B cell (primary cell): ENCODE measurements at regions not wholly inside any gene's neighbourhood (a gene's known extent, or its start where the extent isn't known, plus 50 kb on each side); places are given as distances from the start of the nearest gene placed in this dataset.

ENCODE experiments used
- ATAC-seq: fragments of 200-7000 bp; cut with Tn5 transposase; one replicate; pipeline ENCODE4 v1.10.0; 2021; ENCODE audit warnings: low read depth, mild to moderate bottlenecking, moderate number of reproducible peaks, moderate library complexity
- CTCF ChIA-PET: fragments of 350-600 bp; sonication (Branson Sonifier 250); formaldehyde crosslinking; loops from one replicate; lab custom pipeline; 2021; ENCODE audit warnings: antibody characterized with exemption, inconsistent platforms; lab: Charles Lee
- POLR2A ChIA-PET: fragments of 350-600 bp; sonication (Branson Sonifier 250); formaldehyde crosslinking; loops from one replicate; lab custom pipeline; 2021; ENCODE audit warnings: antibody characterized with exemption; lab: Charles Lee
- DNase-seq: peaks from one replicate; pipeline ENCODE4 v3.0.0; 2013
- H2AFZ ChIP-seq: 2 replicates; pipeline ENCODE4 v1.6.1; 2012; ENCODE audit warnings: mild to moderate bottlenecking, low read depth, low read length; ENCODE audit not compliant: insufficient read depth, poor library complexity, severe bottlenecking
- H3K27ac ChIP-seq, 2 donors: 1 replicate in 1 of 2; 2 replicates in 1 of 2; pipeline ENCODE4 v1.5.1; 2012 to 2013; ENCODE audit warnings: low read length in 2 of 2, mild to moderate bottlenecking in 2 of 2, moderate library complexity in 1 of 2
- H3K27me3 ChIP-seq, 4 experiments: fragments of 200-600 bp in 1 of 4; sonication (generic) in 1 of 4; replicated peaks in 1 of 4; 1 replicate in 2 of 4; 2 replicates in 2 of 4; pipeline versions ENCODE4 v1.6.1 to v1.7.0; 2013 to 2016; ENCODE audit warnings: low read length in 3 of 4, mild to moderate bottlenecking in 2 of 4, mixed read lengths in 1 of 4, moderate library complexity in 1 of 4; ENCODE audit not compliant: insufficient read depth in 4 of 4, control insufficient read depth in 3 of 4; ENCODE audit errors: control extremely low read depth in 1 of 4
- H3K36me3 ChIP-seq, 2 experiments: replicated peaks in 1 of 2; 1 replicate in 1 of 2; 2 replicates in 1 of 2; pipeline versions ENCODE4 v1.6.1 to v1.7.1; 2013; ENCODE audit warnings: low read length in 1 of 2; ENCODE audit not compliant: insufficient read depth in 2 of 2, control insufficient read depth in 1 of 2; ENCODE audit errors: control extremely low read depth in 1 of 2, extremely low read depth in 1 of 2
- H3K4me1 ChIP-seq, 2 donors: fragments of 200-600 bp in 1 of 2; sonication (generic) in 1 of 2; 1 replicate in 1 of 2; 2 replicates in 1 of 2; pipeline versions ENCODE4 v1.5.1 to v1.6.1; 2013 to 2017; ENCODE audit warnings: low read length in 2 of 2; ENCODE audit not compliant: control insufficient read depth in 2 of 2, insufficient read depth in 2 of 2
- H3K4me2 ChIP-seq: replicated peaks from 2 replicates; pipeline ENCODE3; 2012; ENCODE audit warnings: mild to moderate bottlenecking, low read depth, low read length; ENCODE audit not compliant: poor library complexity, severe bottlenecking
- H3K4me3 ChIP-seq, 5 experiments: fragments of 200-600 bp in 1 of 5; sonication (generic) in 1 of 5; 1 replicate in 3 of 5; 2 replicates in 2 of 5; pipeline versions ENCODE4 v1.5.1 to v1.7.0; 2011 to 2016; ENCODE audit warnings: low read length in 4 of 5, mild to moderate bottlenecking in 4 of 5, low read depth in 2 of 5, control low read depth in 1 of 5, moderate library complexity in 1 of 5; ENCODE audit not compliant: insufficient read depth in 1 of 5; ENCODE audit errors: control extremely low read depth in 1 of 5, extremely low read depth in 1 of 5
- H3K79me2 ChIP-seq: fragments of 200-600 bp; sonication (generic); one replicate; pipeline ENCODE4 v1.6.0; 2016; ENCODE audit warnings: low read length; ENCODE audit not compliant: control insufficient read depth, insufficient read depth
- H3K9ac ChIP-seq: fragments of 200-600 bp; sonication (generic); 2 replicates; pipeline ENCODE4 v1.6.1; 2017; ENCODE audit warnings: mild to moderate bottlenecking, low read length, moderate library complexity
- H3K9me3 ChIP-seq, 3 donors: one replicate each; pipeline versions ENCODE4 v1.6.1 to v1.7.1; 2013; ENCODE audit warnings: low read length in 2 of 3; ENCODE audit not compliant: control insufficient read depth in 2 of 3, insufficient read depth in 1 of 3; ENCODE audit errors: control extremely low read depth in 1 of 3
- H4K20me1 ChIP-seq: 2 replicates; pipeline ENCODE4 v1.6.0; 2012; ENCODE audit warnings: mild to moderate bottlenecking, low read length; ENCODE audit not compliant: insufficient read depth, control insufficient read depth, poor library complexity, severe bottlenecking
- H3K27ac Mint-ChIP-seq: one replicate; pipeline ENCODE4 v1.8.0; 2021; ENCODE audit warnings: mixed read lengths
- H3K27me3 Mint-ChIP-seq: one replicate; pipeline ENCODE4 v1.8.0; 2021; ENCODE audit warnings: mixed read lengths
- H3K4me1 Mint-ChIP-seq: one replicate; pipeline ENCODE4 v1.8.0; 2021; ENCODE audit warnings: mixed read lengths
- H3K4me3 Mint-ChIP-seq: one replicate; pipeline ENCODE4 v1.8.0; 2021; ENCODE audit warnings: mixed read lengths
- H3K9me3 Mint-ChIP-seq: one replicate; pipeline ENCODE4 v1.8.0; 2022; ENCODE audit warnings: mixed read lengths; ENCODE audit not compliant: insufficient read depth
- CTCF ChIP-seq: fragments of 200-600 bp; IDR thresholded peaks from one replicate; pipeline ENCODE4 v1.8.0; 2022; ENCODE audit warnings: antibody characterized with exemption, mild to moderate bottlenecking
- EZH2 ChIP-seq: IDR thresholded peaks from 2 replicates; pipeline ENCODE4 v1.6.1; 2012; ENCODE audit warnings: borderline replicate concordance, low read depth, mild to moderate bottlenecking, moderate library complexity, low read length; ENCODE audit not compliant: insufficient read depth, poor library complexity, severe bottlenecking
- WGBS: methylation state at CpG from one replicate; pipeline ENCODE4 v1.1.5; 2013; ENCODE audit warnings: missing lambda C conversion rate; ENCODE audit not compliant: insufficient coverage; 5-methylcytosine and 5-hydroxymethylcytosine counted together
- intact Hi-C: fragments of 100-400 bp; cut with micrococcal nuclease; formaldehyde crosslinking; loops from one replicate; pipeline ENCODE4 v1.10.0; 2022

- H3K4me3 ChIP-seq: no peak overlapping the region
- no peaks in the 10 kb centered on the region for H3K9me3 ChIP-seq
- Mint-ChIP-seq H3K4me3 (no peak overlapping the region), H3K27me3 (no peaks in the 10 kb centered on the region), H3K27ac (no peak overlapping the region), H3K4me1 (no peaks in the 10 kb centered on the region), H3K9me3 (no peaks in the 10 kb centered on the region)
- ChIA-PET CTCF (interaction anchor here (1.1 kb wide), 1 partner anchor 13 kb away, joined by 3 read pairs; no protein-coding TSS in a partner anchor), POLR2A (no interaction called here)
- no peaks in the 10 kb centered on the region for H3K79me2 ChIP-seq
- DNase-seq: no peak
- intact Hi-C loops: no loop called here
- no peak overlapping the region for H2AFZ ChIP-seq
- H3K27ac ChIP-seq: no peak overlapping the region
- ATAC-seq: no peak
- no peaks in the 10 kb centered on the region for H3K4me1 ChIP-seq
- TF ChIP-seq EZH2 (no peak), CTCF (no peak)
- no peaks in the 10 kb centered on the region for H4K20me1 ChIP-seq
- no peak overlapping the region for H3K9ac ChIP-seq
- H3K27me3 ChIP-seq: no peaks in the 10 kb centered on the region
- WGBS: 49% methylated on average over 2 of the region's 5 CpGs
- no peak overlapping the region for H3K4me2 ChIP-seq
- H3K36me3 ChIP-seq: no peaks in the 10 kb centered on the region
These were observed 525.1 kb upstream of the GOLIM4 start for GRCh38 chr3:168620854-168621253.

- H3K36me3 ChIP-seq: no peaks in the 10 kb centered on the region
- H3K27ac ChIP-seq: no peak overlapping the region
- no peaks in the 10 kb centered on the region for H3K4me1 ChIP-seq
- H3K9ac ChIP-seq: no peak overlapping the region
- Mint-ChIP-seq H3K9me3 (no peaks in the 10 kb centered on the region), H3K4me1 (no peaks in the 10 kb centered on the region), H3K27me3 (no peaks in the 10 kb centered on the region), H3K4me3 (no peak overlapping the region), H3K27ac (no peak overlapping the region)
- no peaks in the 10 kb centered on the region for H3K27me3 ChIP-seq
- H2AFZ ChIP-seq: no peak overlapping the region
- DNase-seq (no peak), ATAC-seq (no peak)
- no peak overlapping the region for H3K4me3 ChIP-seq
- H3K79me2 ChIP-seq: no peaks in the 10 kb centered on the region
- no peaks in the 10 kb centered on the region for H4K20me1 ChIP-seq
- no peaks in the 10 kb centered on the region for H3K9me3 ChIP-seq
- ChIA-PET CTCF (no interaction called here), POLR2A (no interaction called here)
- intact Hi-C loops: no loop called here
- WGBS: 54% methylated on average over 3 of the region's 3 CpGs
- no peak overlapping the region for H3K4me2 ChIP-seq
- TF ChIP-seq CTCF (no peak), EZH2 (no peak)
These were observed 523.2 kb upstream of the GOLIM4 start for GRCh38 chr3:168618827-168619470.
